Osteocyte (in vitro differentiated cells): ENCODE measurements at regions not wholly inside any gene's neighbourhood (a gene's known extent, or its start where the extent isn't known, plus 50 kb on each side); places are given as distances from the start of the nearest gene placed in this dataset.

Experiments used
- DNase-seq: peaks from one replicate; pipeline ENCODE4 v3.0.0; 2021; ENCODE audit warnings: mixed read lengths; ENCODE audit not compliant: unreplicated experiment; ENCODE audit errors: extremely low spot score
- H3K27ac Mint-ChIP-seq: one replicate; pipeline ENCODE4 v1.8.0; 2021; ENCODE audit warnings: mild to moderate bottlenecking, mixed read lengths; ENCODE audit not compliant: unreplicated experiment
- H3K27me3 Mint-ChIP-seq: one replicate; pipeline ENCODE4 v1.8.0; 2021; ENCODE audit warnings: mixed read lengths; ENCODE audit not compliant: unreplicated experiment
- H3K36me3 Mint-ChIP-seq: one replicate; pipeline ENCODE4 v1.8.0; 2021; ENCODE audit warnings: mixed read lengths; ENCODE audit not compliant: unreplicated experiment
- H3K4me1 Mint-ChIP-seq: one replicate; pipeline ENCODE4 v1.8.0; 2021; ENCODE audit warnings: mixed read lengths; ENCODE audit not compliant: unreplicated experiment
- H3K4me3 Mint-ChIP-seq: one replicate; pipeline ENCODE4 v1.8.0; 2021; ENCODE audit warnings: mild to moderate bottlenecking, moderate library complexity, mixed read lengths; ENCODE audit not compliant: unreplicated experiment
- H3K9me3 Mint-ChIP-seq: one replicate; pipeline ENCODE4 v1.8.0; 2021; ENCODE audit warnings: mixed read lengths; ENCODE audit not compliant: unreplicated experiment
- CTCF ChIP-seq: fragments of 200-600 bp; sonication (generic); IDR thresholded peaks from 2 replicates; pipeline ENCODE4 v1.5.0; 2021; ENCODE audit warnings: antibody characterized with exemption, mild to moderate bottlenecking, moderate library complexity

- no peak overlapping the region for H3K4me3 Mint-ChIP-seq
- H3K27ac Mint-ChIP-seq = no peak overlapping the region
- no peaks in the 10 kb centered on the region for H3K27me3 Mint-ChIP-seq
- no peaks in the 10 kb centered on the region for H3K36me3 Mint-ChIP-seq
- H3K4me1 Mint-ChIP-seq = peaks cover 1% of the 10 kb centered on the region
- H3K9me3 Mint-ChIP-seq = no peaks in the 10 kb centered on the region
- DNase-seq = no peak
- no peak for TF ChIP-seq CTCF
Measured at GRCh38 chr2:182631299-182631698, 84.8 kb upstream of the DNAJC10 start.

GRCh38 chr2:182634386-182634785 lies 81.7 kb upstream of the DNAJC10 start:
- Mint-ChIP-seq H3K4me1 (peaks cover 7% of the 10 kb centered on the region), H3K4me3 (no peak overlapping the region), H3K27me3 (no peaks in the 10 kb centered on the region), H3K36me3 (no peaks in the 10 kb centered on the region), H3K9me3 (no peaks in the 10 kb centered on the region), H3K27ac (no peak overlapping the region)
- TF ChIP-seq CTCF = no peak
- DNase-seq = no peak

GRCh38 chr2:182636699-182637098 lies 79.4 kb upstream of the DNAJC10 start:
- Mint-ChIP-seq H3K9me3 (no peaks in the 10 kb centered on the region), H3K4me1 (peaks cover 12% of the 10 kb centered on the region), H3K27me3 (no peaks in the 10 kb centered on the region), H3K27ac (no peak overlapping the region), H3K36me3 (no peaks in the 10 kb centered on the region), H3K4me3 (no peak overlapping the region)
- no peak for TF ChIP-seq CTCF
- no peak for DNase-seq

GRCh38 chr2:182638667-182639066 lies 77.4 kb upstream of the DNAJC10 start:
- Mint-ChIP-seq H3K4me1 (peaks cover 13% of the 10 kb centered on the region), H3K27me3 (no peaks in the 10 kb centered on the region), H3K9me3 (no peaks in the 10 kb centered on the region), H3K36me3 (no peaks in the 10 kb centered on the region), H3K4me3 (no peak overlapping the region), H3K27ac (no peak overlapping the region)
- no peak for TF ChIP-seq CTCF
- DNase-seq = no peak

- Mint-ChIP-seq H3K27me3 (no peaks in the 10 kb centered on the region), H3K27ac (peak overlapping the region; percentile 11), H3K4me3 (no peak overlapping the region), H3K4me1 (peaks cover 13% of the 10 kb centered on the region), H3K36me3 (no peaks in the 10 kb centered on the region), H3K9me3 (no peaks in the 10 kb centered on the region)
- TF ChIP-seq CTCF = no peak
- no peak for DNase-seq
Measured at GRCh38 chr2:182639971-182640370, 76.1 kb upstream of the DNAJC10 start.
